Gastroesophageal sphincter (tissue), 4 donors: ENCODE measurements at regions not wholly inside any gene's neighbourhood (a gene's known extent, or its start where the extent isn't known, plus 50 kb on each side); places are given as distances from the start of the nearest gene placed in this dataset.

Experiments used
- ATAC-seq: fragments of 150-250 bp; one replicate; pipeline ENCODE4 v1.9.1; 2016; ENCODE audit warnings: mild to moderate bottlenecking, moderate library complexity
- H3K27ac ChIP-seq, 4 donors: fragments of 200-600 bp; sonication (generic) in 3 of 4; 1 replicate in 3 of 4; 2 replicates in 1 of 4; pipeline ENCODE4 v1.5.1; 2016 to 2019
- H3K27me3 ChIP-seq: fragments of 200-600 bp; sonication (generic); one replicate; pipeline ENCODE4 v1.5.1; 2019
- H3K36me3 ChIP-seq, 2 donors: fragments of 200-600 bp; sonication (generic); one replicate each; pipeline ENCODE4 v1.5.1; 2019; ENCODE audit warnings: control low read depth in 1 of 2
- H3K4me1 ChIP-seq, 3 donors: fragments of 200-600 bp; sonication (generic); 1 replicate in 2 of 3; 2 replicates in 1 of 3; pipeline ENCODE4 v1.5.1; 2016 to 2019; ENCODE audit warnings: control low read depth in 2 of 3
- H3K4me3 ChIP-seq, 2 donors: fragments of 200-600 bp; sonication (generic); one replicate each; pipeline ENCODE4 v1.5.1; 2019; ENCODE audit warnings: mild to moderate bottlenecking in 1 of 2, moderate library complexity in 1 of 2
- H3K9me3 ChIP-seq, 3 donors: fragments of 200-600 bp; sonication (generic); one replicate each; pipeline ENCODE4 v1.5.1; 2017 to 2019; ENCODE audit warnings: control low read depth in 2 of 3
- CTCF ChIP-seq, 4 experiments: fragments of 200-600 bp in 2 of 4; fragments of 450-650 bp in 2 of 4; sonication (generic) in 1 of 4; IDR thresholded peaks; one replicate each; pipeline ENCODE4 v1.5.1; 2017 to 2019; ENCODE audit warnings: antibody characterized with exemption in 4 of 4, mild to moderate bottlenecking in 2 of 4, moderate library complexity in 2 of 4
- EP300 ChIP-seq: sonication (generic); formaldehyde crosslinking; IDR thresholded peaks from one replicate; pipeline ENCODE4 v1.6.1; 2017; ENCODE audit warnings: antibody characterized with exemption, mild to moderate bottlenecking
- POLR2A ChIP-seq, 2 donors: fragments of 450-650 bp; IDR thresholded peaks; one replicate each; pipeline ENCODE4 v1.6.1; 2017; ENCODE audit warnings: antibody characterized with exemption in 2 of 2, mild to moderate bottlenecking in 2 of 2, moderate library complexity in 1 of 2
- POLR2AphosphoS5 ChIP-seq: sonication (generic); formaldehyde crosslinking; IDR thresholded peaks from one replicate; pipeline ENCODE4 v1.6.1; 2017; ENCODE audit warnings: antibody characterized with exemption
- WGBS, 2 donors: methylation state at CpG; one replicate each; pipeline ENCODE4 v1.1.5; 2018; ENCODE audit warnings: low coverage in 1 of 2; 5-methylcytosine and 5-hydroxymethylcytosine counted together

GRCh38 chr17:71881041-71881440, 239.8 kb upstream of the SOX9 start:
- Histone ChIP-seq H3K27ac (no peak overlapping the region), H3K27me3 (no peaks in the 10 kb centered on the region), H3K9me3 (no peaks in the 10 kb centered on the region), H3K4me1 (no peaks in the 10 kb centered on the region), H3K36me3 (no peaks in the 10 kb centered on the region), H3K4me3 (no peak overlapping the region)
- WGBS, 2 donors = 61 to 63% methylated on average over 3 of the region's 3 CpGs
- TF ChIP-seq CTCF (IDR thresholded peaks at IDR 0.05) (no peak), EP300 (no peak), POLR2AphosphoS5 (no peak), POLR2A (IDR thresholded peaks at IDR 0.05) (no peak)
- no peak for ATAC-seq

DNA sequence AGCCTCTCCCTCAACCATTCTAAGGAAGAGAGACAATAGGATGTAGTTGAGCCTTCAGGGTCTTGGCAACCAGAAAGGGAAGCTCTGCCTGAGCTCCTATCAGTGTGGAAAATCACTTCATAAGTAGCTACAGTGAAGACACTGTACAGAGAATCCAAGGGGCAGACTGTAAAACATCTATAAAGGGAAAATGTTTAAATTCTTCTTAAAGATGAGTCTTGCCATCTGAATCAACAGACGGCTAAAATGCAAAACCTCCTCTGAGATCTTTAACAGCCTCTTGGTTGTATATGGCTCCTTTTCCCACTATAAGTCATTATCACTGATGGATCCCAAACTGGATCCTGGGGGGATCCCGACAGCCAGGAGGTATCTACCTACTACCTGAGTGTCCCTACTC, 239.2 kb upstream of the SOX9 start:
- no peak for ATAC-seq
- H3K27ac ChIP-seq = no peak overlapping the region

GRCh38 chr17:71883258-71883657, 237.6 kb upstream of the SOX9 start:
- no peaks in the 10 kb centered on the region for H3K9me3 ChIP-seq
- H3K36me3 ChIP-seq = no peaks in the 10 kb centered on the region
- TF ChIP-seq POLR2A (IDR thresholded peaks at IDR 0.05) (no peak), CTCF (IDR thresholded peaks at IDR 0.05) (no peak)
- H3K27me3 ChIP-seq = no peaks in the 10 kb centered on the region
- no peak overlapping the region for H3K4me3 ChIP-seq
- no peaks in the 10 kb centered on the region for H3K4me1 ChIP-seq
- no peak for ATAC-seq
- no peak overlapping the region for H3K27ac ChIP-seq
- WGBS, 2 donors = 51 to 63% methylated on average over 2 of the region's 2 CpGs

More for the DNA sequence above, 239.2 kb upstream of the SOX9 start:
- Histone ChIP-seq H3K4me3 (no peak overlapping the region), H3K27me3 (no peaks in the 10 kb centered on the region), H3K9me3 (no peaks in the 10 kb centered on the region), H3K36me3 (no peaks in the 10 kb centered on the region), H3K4me1 (no peaks in the 10 kb centered on the region)
- TF ChIP-seq EP300 (no peak), CTCF (IDR thresholded peaks at IDR 0.05) (no peak), POLR2AphosphoS5 (no peak), POLR2A (IDR thresholded peaks at IDR 0.05) (no peak)
- 73 to 82% methylated on average over 2 of the region's 2 CpGs for WGBS, 2 donors

DNA sequence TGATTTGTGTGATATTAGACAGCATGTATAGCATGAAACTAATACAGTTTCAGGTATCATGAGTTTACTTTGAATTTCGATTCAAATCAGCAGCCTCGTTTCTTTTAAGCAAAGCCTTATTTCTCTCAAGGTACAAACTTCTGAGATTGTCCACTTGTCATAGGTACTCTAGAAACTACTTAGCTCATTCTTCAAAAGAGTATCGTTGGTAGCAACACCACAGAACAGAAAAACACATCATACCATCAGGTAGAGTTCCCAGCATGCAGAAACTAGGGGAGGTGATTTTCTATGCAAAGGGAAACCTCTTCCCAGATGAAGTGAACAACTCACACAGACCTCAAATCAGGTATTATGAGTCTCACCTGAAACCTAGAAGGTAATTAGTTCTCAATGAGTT, 237.0 kb upstream of the SOX9 start:
- ATAC-seq = no peak
- H3K27ac ChIP-seq = no peak overlapping the region
- no peaks in the 10 kb centered on the region for H3K27me3 ChIP-seq
- no peak overlapping the region for H3K4me3 ChIP-seq
- no peaks in the 10 kb centered on the region for H3K36me3 ChIP-seq
- no peaks in the 10 kb centered on the region for H3K9me3 ChIP-seq
- 89 to 92% methylated on average over 3 of the region's 3 CpGs for WGBS, 2 donors
- no peak for TF ChIP-seq CTCF (IDR thresholded peaks at IDR 0.05)
- TF ChIP-seq POLR2A (IDR thresholded peaks at IDR 0.05) = no peak
- TF ChIP-seq EP300 = no peak
- no peak for TF ChIP-seq POLR2AphosphoS5
- H3K4me1 ChIP-seq = no peaks in the 10 kb centered on the region

- H3K36me3 ChIP-seq = no peaks in the 10 kb centered on the region
- no peaks in the 10 kb centered on the region for H3K27me3 ChIP-seq
- no peak overlapping the region for H3K27ac ChIP-seq
- no peak for TF ChIP-seq CTCF (IDR thresholded peaks at IDR 0.05)
- TF ChIP-seq POLR2AphosphoS5 = no peak
- TF ChIP-seq EP300 = no peak
- TF ChIP-seq POLR2A (IDR thresholded peaks at IDR 0.05) = no peak
- H3K9me3 ChIP-seq = no peaks in the 10 kb centered on the region
- no peak overlapping the region for H3K4me3 ChIP-seq
- ATAC-seq = no peak
- no peaks in the 10 kb centered on the region for H3K4me1 ChIP-seq
Observed at GRCh38 chr17:71885662-71886061, 235.2 kb upstream of the SOX9 start.
